HCEC 1CT (cell line): ENCODE measurements at regions not wholly inside any gene's neighbourhood (a gene's known extent, or its start where the extent isn't known, plus 50 kb on each side); places are given as distances from the start of the nearest gene placed in this dataset.
A peak's percentile ranks its signal among the peaks of the same experiment; 100 is the strongest.

Source experiments
- DNase-seq: peaks from one replicate; pipeline ENCODE4 v3.0.0-alpha.2; 2017

- no peak for DNase-seq
These were observed 1064.2 kb upstream of the FAM98A start for GRCh38 chr2:34663314-34663713.

- DNase-seq: no peak
These were observed 1061.6 kb upstream of the FAM98A start for GRCh38 chr2:34660741-34661140.

GRCh38 chr2:34656632-34657031 is 1057.5 kb upstream of the FAM98A start:
- DNase-seq: no peak

- no peak for DNase-seq
These were observed 1053.5 kb upstream of the FAM98A start for GRCh38 chr2:34652636-34653035.

GRCh38 chr2:34646901-34647300 is 1047.8 kb upstream of the FAM98A start:
- no peak for DNase-seq

- DNase-seq: no peak
These were observed 1033.2 kb upstream of the FAM98A start for GRCh38 chr2:34632327-34632726.

GRCh38 chr2:34627003-34627402 is 1027.9 kb upstream of the FAM98A start:
- DNase-seq: no peak

- no peak for DNase-seq
These were observed 1005.1 kb upstream of the FAM98A start for GRCh38 chr2:34604164-34604563.

- no peak for DNase-seq
These were observed 1003.2 kb upstream of the FAM98A start for GRCh38 chr2:34602262-34602661.

GRCh38 chr2:34601561-34601960 is 1002.5 kb upstream of the FAM98A start:
- DNase-seq: no peak

- DNase-seq: no peak
These were observed 979.5 kb upstream of the FAM98A start for GRCh38 chr2:34578641-34579040.

- DNase-seq: peak; percentile 0
These were observed 971.3 kb upstream of the FAM98A start for GRCh38 chr2:34570266-34570872.

GRCh38 chr2:34567128-34567527 is 968.0 kb upstream of the FAM98A start:
- DNase-seq: no peak

GRCh38 chr2:34552337-34552736 is 953.2 kb upstream of the FAM98A start:
- DNase-seq: no peak

GRCh38 chr2:34549710-34550345 is 950.7 kb upstream of the FAM98A start:
- no peak for DNase-seq

- no peak for DNase-seq
These were observed 948.8 kb upstream of the FAM98A start for GRCh38 chr2:34547900-34548299.

GRCh38 chr2:34547340-34547739 is 948.2 kb upstream of the FAM98A start:
- DNase-seq: no peak

GRCh38 chr2:34545486-34546136 is 946.5 kb upstream of the FAM98A start:
- no peak for DNase-seq

GRCh38 chr2:34534761-34535160 is 935.7 kb upstream of the FAM98A start:
- no peak for DNase-seq

GRCh38 chr2:34534341-34534740 is 935.2 kb upstream of the FAM98A start:
- DNase-seq: no peak

- DNase-seq: no peak
These were observed 934.6 kb upstream of the FAM98A start for GRCh38 chr2:34533585-34534183.

GRCh38 chr2:34529965-34530364 is 930.9 kb upstream of the FAM98A start:
- DNase-seq: no peak

GRCh38 chr2:34523958-34524514 is 924.9 kb upstream of the FAM98A start:
- no peak for DNase-seq

- DNase-seq: no peak
These were observed 920.6 kb upstream of the FAM98A start for GRCh38 chr2:34519659-34520058.
